A673 (cell line): ENCODE measurements at regions not wholly inside any gene's neighbourhood (a gene's known extent, or its start where the extent isn't known, plus 50 kb on each side); places are given as distances from the start of the nearest gene placed in this dataset.

Experiments used
- CTCF ChIP-seq: fragments of 300-800, 200-600 bp; sonication (generic); conservative IDR thresholded peaks from 2 replicates; pipeline ENCODE4 v1.5.1; 2017; ENCODE audit warnings: low read depth, mild to moderate bottlenecking, antibody characterized with exemption, low read length, moderate library complexity, mixed read lengths
- EZH2 ChIP-seq: fragments of 200-600 bp; sonication (generic); IDR thresholded peaks from 2 replicates; pipeline ENCODE4 v1.6.1; 2017; ENCODE audit warnings: borderline replicate concordance, low read depth, mild to moderate bottlenecking, mixed read lengths, antibody characterized with exemption, low read length; ENCODE audit not compliant: poor library complexity, severe bottlenecking

GRCh38 chr12:69019082-69019481, 86.1 kb upstream of the CPM start:
- TF ChIP-seq CTCF (no peak), EZH2 (no peak)
